CD4-positive, CD25-positive, alpha-beta regulatory T cell (primary cell): ENCODE measurements at regions not wholly inside any gene's neighbourhood (a gene's known extent, or its start where the extent isn't known, plus 50 kb on each side); places are given as distances from the start of the nearest gene placed in this dataset.
A peak's percentile ranks its signal among the peaks of the same experiment; 100 is the strongest.

ENCODE experiments used
- ATAC-seq, 2 donors: fragments of 150-1000 bp; cut with Tn5 transposase; one replicate each; pipeline ENCODE4 v1.10.0; 2021; ENCODE audit warnings: low read depth in 2 of 2, moderate number of reproducible peaks in 2 of 2, moderate library complexity in 1 of 2
- DNase-seq, 3 donors: peaks; one replicate each; pipeline versions ENCODE4 v3.0.0 to v3.0.0-alpha.2; 2012 to 2022; ENCODE audit warnings: mixed read lengths in 1 of 3
- H3K27ac ChIP-seq: one replicate; pipeline ENCODE4 v1.7.0; 2013; ENCODE audit warnings: mild to moderate bottlenecking, low read length; ENCODE audit not compliant: insufficient read depth, poor library complexity, severe bottlenecking
- H3K27me3 ChIP-seq: one replicate; pipeline ENCODE4 v1.7.0; 2013; ENCODE audit warnings: low read length; ENCODE audit not compliant: control insufficient read depth, insufficient read depth
- H3K36me3 ChIP-seq: one replicate; pipeline ENCODE4 v1.7.0; 2013; ENCODE audit warnings: mild to moderate bottlenecking, low read length, moderate library complexity; ENCODE audit not compliant: control insufficient read depth, insufficient read depth
- H3K4me1 ChIP-seq: 2 replicates; pipeline ENCODE4 v1.7.0; 2013; ENCODE audit warnings: mild to moderate bottlenecking, low read length; ENCODE audit not compliant: insufficient read depth, control insufficient read depth, poor library complexity, severe bottlenecking
- H3K4me3 ChIP-seq: one replicate; pipeline ENCODE4 v1.7.0; 2013; ENCODE audit warnings: low read depth, mild to moderate bottlenecking, low read length, moderate library complexity
- H3K9me3 ChIP-seq, 2 experiments: 1 replicate in 1 of 2; 2 replicates in 1 of 2; pipeline ENCODE4 v1.7.0; 2013; ENCODE audit warnings: low read length in 2 of 2, mild to moderate bottlenecking in 1 of 2, moderate library complexity in 1 of 2; ENCODE audit not compliant: control insufficient read depth in 2 of 2
- H3K27ac Mint-ChIP-seq, 3 donors: one replicate each; pipeline ENCODE4 v1.8.0; 2020 to 2022; ENCODE audit warnings: mild to moderate bottlenecking in 3 of 3, mixed read lengths in 3 of 3, moderate library complexity in 2 of 3
- H3K27me3 Mint-ChIP-seq: one replicate; pipeline ENCODE4 v1.8.0; 2022; ENCODE audit warnings: mild to moderate bottlenecking, mixed read lengths
- H3K36me3 Mint-ChIP-seq: one replicate; pipeline ENCODE4 v1.8.0; 2020; ENCODE audit warnings: mixed read lengths
- H3K4me1 Mint-ChIP-seq, 4 donors: one replicate each; pipeline ENCODE4 v1.8.0; 2020 to 2022; ENCODE audit warnings: mixed read lengths in 4 of 4, mild to moderate bottlenecking in 1 of 4
- H3K4me3 Mint-ChIP-seq, 4 donors: one replicate each; pipeline ENCODE4 v1.8.0; 2020 to 2022; ENCODE audit warnings: mild to moderate bottlenecking in 4 of 4, mixed read lengths in 4 of 4, moderate library complexity in 3 of 4
- H3K9me3 Mint-ChIP-seq, 7 donors: one replicate each; pipeline ENCODE4 v1.8.0; 2020 to 2022; ENCODE audit warnings: mixed read lengths in 7 of 7, mild to moderate bottlenecking in 3 of 7, moderate library complexity in 2 of 7

DNA sequence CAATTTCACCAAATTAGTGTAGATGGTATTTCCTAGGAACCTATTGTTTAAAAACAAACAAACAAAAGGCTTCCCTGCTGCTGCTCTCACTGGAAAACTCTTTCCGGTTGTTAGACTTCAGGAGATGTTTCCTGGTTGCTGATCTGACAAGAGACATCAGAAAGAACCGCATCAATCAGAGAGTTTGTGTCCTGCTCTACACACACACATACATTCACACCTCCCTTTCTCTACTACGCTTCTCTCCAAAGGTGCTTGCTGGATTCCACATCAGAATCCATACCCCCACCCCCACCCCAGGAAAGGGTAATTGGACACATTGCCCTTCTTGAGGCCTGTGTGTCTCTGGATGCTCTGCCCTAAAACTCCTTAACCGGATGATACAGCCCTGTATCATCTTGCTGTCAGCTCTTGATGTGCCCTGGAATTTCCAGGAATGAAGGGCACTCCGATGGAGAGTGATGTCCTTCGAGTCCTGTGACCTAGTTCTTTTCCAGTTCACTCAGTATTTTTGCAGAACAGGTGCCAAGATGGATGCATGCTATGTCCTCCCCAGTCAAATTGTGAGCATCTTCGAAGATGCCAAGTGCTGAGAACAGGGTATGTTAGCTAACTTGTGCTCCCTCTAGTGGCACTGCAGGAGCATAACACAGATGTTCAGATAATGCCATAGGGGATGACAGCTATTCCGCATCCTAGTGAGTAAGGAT lies 113.7 kb upstream of the SLC35F3 start:
- H3K4me1 ChIP-seq = no peaks in the 10 kb centered on the region
- no peak overlapping the region for H3K4me3 ChIP-seq
- peaks cover 0 to 3% (median 0%) of the 10 kb centered on the region in 7 donors for H3K9me3 Mint-ChIP-seq
- H3K36me3 Mint-ChIP-seq = no peaks in the 10 kb centered on the region
- no peaks in the 10 kb centered on the region for H3K36me3 ChIP-seq
- peak in 1 of 2 donors; percentile 44 for ATAC-seq
- H3K27ac Mint-ChIP-seq = peak overlapping the region in 1 of 3 donors; percentile 16
- H3K27ac ChIP-seq = no peak overlapping the region
- peak in 2 of 3 donors; percentile 20 to 55 for DNase-seq
- no peak overlapping the region for H3K4me3 Mint-ChIP-seq
- no peaks in the 10 kb centered on the region for H3K27me3 ChIP-seq
- H3K9me3 ChIP-seq = no peaks in the 10 kb centered on the region
- H3K27me3 Mint-ChIP-seq = peaks cover 4% of the 10 kb centered on the region
- no peaks in the 10 kb centered on the region for H3K4me1 Mint-ChIP-seq

DNA sequence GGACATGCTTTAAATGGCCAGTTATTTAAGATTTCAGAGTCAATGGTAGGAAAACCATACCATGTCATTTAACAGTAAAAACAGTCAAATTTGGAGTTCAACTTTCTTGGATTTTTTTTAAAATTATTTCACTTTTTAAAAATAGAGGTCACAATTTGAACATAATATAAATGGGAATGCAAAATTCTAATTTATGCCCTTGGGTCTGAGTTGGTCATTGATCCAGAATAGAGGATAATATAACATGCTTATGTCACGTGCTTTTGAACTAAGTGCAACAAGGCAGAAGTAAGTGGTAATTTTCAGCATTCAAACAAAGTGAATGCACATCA lies 113.1 kb upstream of the SLC35F3 start:
- peaks cover 0 to 3% (median 0%) of the 10 kb centered on the region in 7 donors for H3K9me3 Mint-ChIP-seq
- no peak for ATAC-seq
- no peaks in the 10 kb centered on the region for H3K4me1 ChIP-seq
- no peak overlapping the region for H3K4me3 ChIP-seq
- H3K36me3 ChIP-seq = no peaks in the 10 kb centered on the region
- no peaks in the 10 kb centered on the region for H3K4me1 Mint-ChIP-seq
- DNase-seq = no peak
- H3K27me3 ChIP-seq = no peaks in the 10 kb centered on the region
- H3K27me3 Mint-ChIP-seq = peaks cover 4% of the 10 kb centered on the region
- H3K27ac ChIP-seq = no peak overlapping the region
- H3K27ac Mint-ChIP-seq = no peak overlapping the region
- no peak overlapping the region for H3K4me3 Mint-ChIP-seq
- no peaks in the 10 kb centered on the region for H3K36me3 Mint-ChIP-seq
- H3K9me3 ChIP-seq = no peaks in the 10 kb centered on the region

DNA sequence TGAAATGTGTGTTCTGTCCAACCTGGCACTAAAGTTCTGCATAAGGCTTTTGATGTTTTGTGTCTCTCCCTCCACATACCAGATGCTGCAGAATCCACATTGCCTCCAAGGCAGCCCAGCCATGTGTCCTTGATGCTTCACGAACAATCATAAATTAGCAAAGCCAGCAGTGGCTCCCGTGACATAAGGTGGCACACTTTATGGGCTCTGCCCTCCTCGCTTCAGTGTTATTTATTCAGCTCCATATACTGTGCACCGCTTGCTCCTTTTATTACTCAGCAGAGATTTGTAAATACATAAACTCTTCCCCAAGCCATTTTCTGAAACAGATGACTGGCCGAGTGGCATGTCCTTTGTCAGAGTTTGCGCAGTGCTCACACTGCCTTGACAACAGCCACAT lies 112.8 kb upstream of the SLC35F3 start:
- Histone ChIP-seq H3K9me3 (no peaks in the 10 kb centered on the region), H3K36me3 (no peaks in the 10 kb centered on the region), H3K27ac (no peak overlapping the region), H3K27me3 (no peaks in the 10 kb centered on the region), H3K4me1 (no peaks in the 10 kb centered on the region), H3K4me3 (no peak overlapping the region)
- H3K27me3 Mint-ChIP-seq = peaks cover 4% of the 10 kb centered on the region
- no peaks in the 10 kb centered on the region for H3K36me3 Mint-ChIP-seq
- H3K9me3 Mint-ChIP-seq = peaks cover 0 to 3% (median 0%) of the 10 kb centered on the region in 7 donors
- no peak for ATAC-seq
- DNase-seq = no peak
- H3K27ac Mint-ChIP-seq = no peak overlapping the region
- no peak overlapping the region for H3K4me3 Mint-ChIP-seq
- H3K4me1 Mint-ChIP-seq = no peaks in the 10 kb centered on the region

DNA sequence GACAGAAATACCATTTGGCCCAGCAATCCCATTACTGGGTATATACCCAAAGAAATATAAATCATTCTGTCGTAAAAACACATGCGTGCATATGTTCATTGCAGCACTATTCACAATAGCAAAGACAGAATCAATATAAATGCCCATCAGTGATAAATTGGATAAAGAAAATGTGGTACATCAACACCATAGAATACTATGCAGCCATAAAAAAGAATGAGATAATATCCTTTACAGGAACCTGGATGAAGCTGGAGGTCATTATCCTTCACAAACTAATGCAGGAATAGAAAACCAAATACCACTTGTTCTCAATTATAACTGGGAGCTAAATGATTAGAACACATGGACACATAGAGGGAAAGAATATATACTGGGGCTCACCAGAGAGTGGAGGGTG lies 109.6 kb upstream of the SLC35F3 start:
- Mint-ChIP-seq H3K4me1 (no peaks in the 10 kb centered on the region), H3K27me3 (peaks cover 4% of the 10 kb centered on the region), H3K27ac (no peak overlapping the region), H3K4me3 (no peak overlapping the region), H3K9me3 (peaks cover 0 to 6% (median 0%) of the 10 kb centered on the region in 7 donors), H3K36me3 (no peaks in the 10 kb centered on the region)
- no peaks in the 10 kb centered on the region for H3K36me3 ChIP-seq
- no peaks in the 10 kb centered on the region for H3K4me1 ChIP-seq
- ATAC-seq (no peak), DNase-seq (no peak)
- H3K27ac ChIP-seq = no peak overlapping the region
- H3K4me3 ChIP-seq = no peak overlapping the region
- no peaks in the 10 kb centered on the region for H3K27me3 ChIP-seq
- no peaks in the 10 kb centered on the region for H3K9me3 ChIP-seq

DNA sequence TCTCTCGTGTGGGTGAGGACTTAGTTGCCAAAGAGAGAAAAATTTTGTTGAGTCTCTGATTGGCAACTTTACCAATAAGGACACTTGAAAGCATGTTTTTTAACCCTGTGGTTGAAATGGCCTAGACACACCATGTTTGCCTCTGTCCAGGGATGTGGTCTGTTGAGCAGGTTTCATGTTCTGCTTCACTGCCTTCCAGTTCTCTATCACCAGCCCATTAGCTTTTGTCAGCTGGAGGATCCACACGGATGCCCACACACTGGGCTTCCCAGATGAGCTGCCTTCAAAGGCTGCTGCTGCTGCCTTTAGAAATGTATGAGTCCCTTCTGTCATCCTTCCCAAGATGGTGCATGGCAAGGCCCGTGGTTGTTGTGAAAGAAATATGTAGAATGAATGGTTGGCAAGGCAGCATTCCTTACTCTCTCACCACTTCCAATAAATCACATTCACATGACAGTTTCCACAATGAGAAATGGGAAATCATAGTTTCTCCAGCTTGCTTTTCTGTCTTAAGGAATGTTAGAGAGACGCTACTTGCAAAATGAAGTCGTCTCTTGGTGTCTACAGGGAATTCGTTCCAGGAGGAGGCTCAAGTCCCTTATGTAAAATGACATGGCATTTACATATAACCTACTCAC lies 108.2 kb upstream of the SLC35F3 start:
- H3K9me3 Mint-ChIP-seq = peaks cover 0 to 6% (median 3%) of the 10 kb centered on the region in 7 donors
- H3K27ac ChIP-seq = no peak overlapping the region
- H3K27me3 ChIP-seq = no peaks in the 10 kb centered on the region
- H3K4me1 Mint-ChIP-seq = no peaks in the 10 kb centered on the region
- H3K4me3 Mint-ChIP-seq = no peak overlapping the region
- H3K27me3 Mint-ChIP-seq = no peaks in the 10 kb centered on the region
- no peak overlapping the region for H3K4me3 ChIP-seq
- H3K36me3 Mint-ChIP-seq = no peaks in the 10 kb centered on the region
- DNase-seq (no peak), ATAC-seq (no peak)
- no peak overlapping the region for H3K27ac Mint-ChIP-seq
- no peaks in the 10 kb centered on the region for H3K36me3 ChIP-seq
- no peaks in the 10 kb centered on the region for H3K9me3 ChIP-seq
- no peaks in the 10 kb centered on the region for H3K4me1 ChIP-seq

DNA sequence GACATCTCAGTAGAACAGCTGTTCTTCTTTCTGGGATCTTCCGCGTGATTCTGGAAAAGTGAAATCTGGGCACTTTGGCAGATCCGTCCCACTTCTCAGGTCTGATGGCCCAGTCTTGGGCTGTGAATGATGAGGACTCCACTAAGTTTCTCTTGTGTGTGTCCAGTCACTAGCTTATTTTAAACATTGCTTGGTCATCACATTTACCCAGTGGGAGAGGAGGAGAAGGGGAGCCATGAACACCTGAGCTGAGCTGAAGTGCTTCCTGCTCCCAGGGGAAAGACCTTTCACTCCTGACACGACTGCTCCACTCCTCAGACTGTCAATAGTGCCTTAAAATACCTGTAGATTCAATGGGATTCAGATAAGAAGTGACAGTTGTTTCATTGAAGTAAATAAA lies 101.9 kb upstream of the SLC35F3 start:
- Mint-ChIP-seq H3K27me3 (peaks cover 4% of the 10 kb centered on the region), H3K27ac (no peak overlapping the region), H3K4me1 (no peaks in the 10 kb centered on the region), H3K4me3 (no peak overlapping the region), H3K36me3 (no peaks in the 10 kb centered on the region), H3K9me3 (peaks cover 0 to 16% (median 3%) of the 10 kb centered on the region in 7 donors)
- Histone ChIP-seq H3K9me3 (peaks cover 0 to 5% of the 10 kb centered on the region in 2 experiments), H3K36me3 (no peaks in the 10 kb centered on the region), H3K27me3 (no peaks in the 10 kb centered on the region), H3K27ac (no peak overlapping the region), H3K4me3 (no peak overlapping the region), H3K4me1 (no peaks in the 10 kb centered on the region)
- ATAC-seq (no peak), DNase-seq (no peak)

DNA sequence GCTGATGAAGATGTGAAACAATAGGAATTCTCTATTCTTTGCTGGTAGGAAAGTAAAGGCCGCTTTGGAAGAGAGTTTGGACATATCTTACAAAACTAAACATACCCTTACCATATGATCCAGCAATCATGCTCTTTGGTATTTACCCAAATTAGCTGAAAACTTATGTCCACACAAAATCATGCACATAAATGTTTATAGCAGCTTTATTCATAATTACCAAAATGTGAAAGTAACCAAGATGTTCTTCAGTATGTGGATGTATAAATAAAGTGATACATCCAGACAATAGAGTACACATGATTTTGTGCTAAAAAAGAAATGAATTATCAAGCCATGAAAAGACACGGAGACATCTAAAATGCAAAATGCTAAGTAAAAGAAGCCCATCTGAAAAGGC lies 98.7 kb upstream of the SLC35F3 start:
- peaks cover 0 to 10% (median 0%) of the 10 kb centered on the region in 7 donors for H3K9me3 Mint-ChIP-seq
- Histone ChIP-seq H3K4me1 (no peaks in the 10 kb centered on the region), H3K9me3 (peaks cover 0 to 5% of the 10 kb centered on the region in 2 experiments), H3K27ac (no peak overlapping the region), H3K4me3 (no peak overlapping the region), H3K36me3 (no peaks in the 10 kb centered on the region), H3K27me3 (no peaks in the 10 kb centered on the region)
- ATAC-seq (no peak), DNase-seq (no peak)
- H3K4me1 Mint-ChIP-seq = no peaks in the 10 kb centered on the region
- no peak overlapping the region for H3K4me3 Mint-ChIP-seq
- no peaks in the 10 kb centered on the region for H3K36me3 Mint-ChIP-seq
- H3K27me3 Mint-ChIP-seq = peaks cover 5% of the 10 kb centered on the region
- H3K27ac Mint-ChIP-seq = no peak overlapping the region

DNA sequence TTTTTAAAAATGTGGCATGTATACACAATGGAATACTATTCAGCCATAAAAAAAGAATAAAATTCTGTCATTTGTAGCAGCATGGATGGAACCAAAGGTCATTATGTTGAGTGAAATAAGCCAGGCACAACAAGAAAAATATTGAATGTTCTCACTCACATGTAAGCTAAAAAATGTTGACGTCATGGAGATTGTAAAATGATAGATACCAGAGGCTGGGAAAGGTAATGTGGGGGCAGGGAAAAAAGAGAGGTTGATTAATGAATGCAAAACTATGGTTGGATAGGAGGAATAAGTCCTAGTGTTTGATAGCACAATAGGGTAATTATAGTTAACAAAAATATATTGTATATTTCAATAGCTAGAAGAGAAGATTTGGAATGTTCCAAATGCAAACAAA lies 89.1 kb upstream of the SLC35F3 start:
- Mint-ChIP-seq H3K9me3 (peaks cover 0 to 4% (median 0%) of the 10 kb centered on the region in 7 donors), H3K27me3 (peaks cover 21% of the 10 kb centered on the region), H3K4me1 (no peaks in the 10 kb centered on the region), H3K4me3 (no peak overlapping the region), H3K27ac (no peak overlapping the region), H3K36me3 (no peaks in the 10 kb centered on the region)
- Histone ChIP-seq H3K4me3 (no peak overlapping the region), H3K36me3 (no peaks in the 10 kb centered on the region), H3K4me1 (no peaks in the 10 kb centered on the region), H3K27me3 (no peaks in the 10 kb centered on the region), H3K9me3 (no peaks in the 10 kb centered on the region), H3K27ac (no peak overlapping the region)
- ATAC-seq = no peak
- DNase-seq = no peak
